ENCODE measurements at regions not wholly inside any gene's neighbourhood (a gene's known extent, or its start where the extent isn't known, plus 50 kb on each side); places are given as distances from the start of the nearest gene placed in this dataset.

DNA sequence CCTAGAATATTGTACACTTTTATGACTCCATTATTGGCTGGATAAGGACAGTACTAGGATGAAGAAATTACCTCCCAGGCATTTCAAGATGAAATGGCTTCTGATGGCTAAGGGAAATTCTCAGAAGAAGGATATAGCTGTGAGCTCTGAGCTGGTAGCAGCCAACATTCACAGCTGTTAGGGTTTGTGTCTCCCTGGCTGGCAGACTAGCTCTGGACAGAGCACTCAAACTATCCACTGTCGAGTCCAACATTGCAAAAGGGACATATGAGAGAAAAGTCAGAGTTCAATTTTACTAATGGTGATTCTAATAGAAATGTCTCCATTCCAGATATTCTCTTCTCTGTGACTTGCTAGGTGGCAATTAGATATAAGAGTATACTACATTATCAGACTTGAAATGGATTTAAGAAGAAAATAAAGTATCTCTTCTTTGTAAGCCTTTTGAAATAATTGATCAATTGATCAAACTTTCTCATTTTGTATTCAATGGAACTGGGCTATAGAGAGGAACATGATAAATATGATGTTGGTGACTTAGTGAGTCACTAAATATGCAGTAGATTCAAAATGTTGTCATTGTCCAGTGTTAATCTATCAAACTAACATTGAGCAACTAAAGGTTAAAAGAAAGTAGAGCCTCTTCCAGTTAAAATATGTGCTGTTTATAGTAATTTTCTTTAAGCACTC is 1920.3 kb downstream of the SUCLG1 start:
- TF ChIP-seq CTCF (IDR thresholded peaks at IDR 0.05) (no peak), EP300 (IDR thresholded peaks at IDR 0.05) (no peak), CEBPB (IDR thresholded peaks at IDR 0.05) (no peak), NR3C1 (IDR thresholded peaks at IDR 0.05) (no peak)
- TF ChIP-seq, protein P1, sequence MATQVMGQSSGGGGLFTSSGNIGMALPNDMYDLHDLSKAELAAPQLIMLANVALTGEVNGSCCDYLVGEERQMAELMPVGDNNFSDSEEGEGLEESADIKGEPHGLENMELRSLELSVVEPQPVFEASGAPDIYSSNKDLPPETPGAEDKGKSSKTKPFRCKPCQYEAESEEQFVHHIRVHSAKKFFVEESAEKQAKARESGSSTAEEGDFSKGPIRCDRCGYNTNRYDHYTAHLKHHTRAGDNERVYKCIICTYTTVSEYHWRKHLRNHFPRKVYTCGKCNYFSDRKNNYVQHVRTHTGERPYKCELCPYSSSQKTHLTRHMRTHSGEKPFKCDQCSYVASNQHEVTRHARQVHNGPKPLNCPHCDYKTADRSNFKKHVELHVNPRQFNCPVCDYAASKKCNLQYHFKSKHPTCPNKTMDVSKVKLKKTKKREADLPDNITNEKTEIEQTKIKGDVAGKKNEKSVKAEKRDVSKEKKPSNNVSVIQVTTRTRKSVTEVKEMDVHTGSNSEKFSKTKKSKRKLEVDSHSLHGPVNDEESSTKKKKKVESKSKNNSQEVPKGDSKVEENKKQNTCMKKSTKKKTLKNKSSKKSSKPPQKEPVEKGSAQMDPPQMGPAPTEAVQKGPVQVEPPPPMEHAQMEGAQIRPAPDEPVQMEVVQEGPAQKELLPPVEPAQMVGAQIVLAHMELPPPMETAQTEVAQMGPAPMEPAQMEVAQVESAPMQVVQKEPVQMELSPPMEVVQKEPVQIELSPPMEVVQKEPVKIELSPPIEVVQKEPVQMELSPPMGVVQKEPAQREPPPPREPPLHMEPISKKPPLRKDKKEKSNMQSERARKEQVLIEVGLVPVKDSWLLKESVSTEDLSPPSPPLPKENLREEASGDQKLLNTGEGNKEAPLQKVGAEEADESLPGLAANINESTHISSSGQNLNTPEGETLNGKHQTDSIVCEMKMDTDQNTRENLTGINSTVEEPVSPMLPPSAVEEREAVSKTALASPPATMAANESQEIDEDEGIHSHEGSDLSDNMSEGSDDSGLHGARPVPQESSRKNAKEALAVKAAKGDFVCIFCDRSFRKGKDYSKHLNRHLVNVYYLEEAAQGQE (IDR thresholded peaks at IDR 0.05): no peak
- TF ChIP-seq, protein P2, sequence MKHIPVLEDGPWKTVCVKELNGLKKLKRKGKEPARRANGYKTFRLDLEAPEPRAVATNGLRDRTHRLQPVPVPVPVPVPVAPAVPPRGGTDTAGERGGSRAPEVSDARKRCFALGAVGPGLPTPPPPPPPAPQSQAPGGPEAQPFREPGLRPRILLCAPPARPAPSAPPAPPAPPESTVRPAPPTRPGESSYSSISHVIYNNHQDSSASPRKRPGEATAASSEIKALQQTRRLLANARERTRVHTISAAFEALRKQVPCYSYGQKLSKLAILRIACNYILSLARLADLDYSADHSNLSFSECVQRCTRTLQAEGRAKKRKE (CRISPR knock-in tag; IDR thresholded peaks at IDR 0.05; ENCODE audit: low read depth): no peak
